GM21528 (cell line): ENCODE measurements at regions not wholly inside any gene's neighbourhood (a gene's known extent, or its start where the extent isn't known, plus 50 kb on each side); places are given as distances from the start of the nearest gene placed in this dataset.

ENCODE experiments used
- ATAC-seq: cut with Tn5 transposase; IDR thresholded peaks from one replicate; pipeline ENCODE4 v1.9.1; 2021; ENCODE audit warnings: mild to moderate bottlenecking, moderate library complexity; ENCODE audit not compliant: unreplicated experiment, low FRiP score

DNA sequence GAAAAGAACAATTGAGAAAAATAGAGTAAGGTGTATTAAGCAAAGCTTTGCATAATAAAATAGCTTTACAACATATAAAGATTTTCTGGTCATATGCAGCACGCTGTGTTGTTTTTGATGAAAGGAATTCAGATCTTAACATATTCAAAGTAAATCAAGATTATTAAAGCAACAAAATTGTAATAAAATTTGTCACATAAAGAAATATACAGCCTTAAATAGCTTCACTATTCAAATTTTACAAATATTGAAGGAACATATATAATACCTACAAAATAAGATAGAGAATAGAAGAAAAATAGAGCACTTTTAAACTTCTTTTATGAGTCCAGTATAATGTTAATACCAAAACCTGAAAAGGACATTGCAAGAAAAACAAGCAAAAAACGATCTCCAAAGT is 749.1 kb upstream of the POT1 start:
- no peak for ATAC-seq

- no peak for ATAC-seq
Measured at GRCh38 chr7:125675640-125676039, 746.0 kb upstream of the POT1 start.

- ATAC-seq: no peak
Measured at GRCh38 chr7:125675169-125675568, 745.5 kb upstream of the POT1 start.

DNA sequence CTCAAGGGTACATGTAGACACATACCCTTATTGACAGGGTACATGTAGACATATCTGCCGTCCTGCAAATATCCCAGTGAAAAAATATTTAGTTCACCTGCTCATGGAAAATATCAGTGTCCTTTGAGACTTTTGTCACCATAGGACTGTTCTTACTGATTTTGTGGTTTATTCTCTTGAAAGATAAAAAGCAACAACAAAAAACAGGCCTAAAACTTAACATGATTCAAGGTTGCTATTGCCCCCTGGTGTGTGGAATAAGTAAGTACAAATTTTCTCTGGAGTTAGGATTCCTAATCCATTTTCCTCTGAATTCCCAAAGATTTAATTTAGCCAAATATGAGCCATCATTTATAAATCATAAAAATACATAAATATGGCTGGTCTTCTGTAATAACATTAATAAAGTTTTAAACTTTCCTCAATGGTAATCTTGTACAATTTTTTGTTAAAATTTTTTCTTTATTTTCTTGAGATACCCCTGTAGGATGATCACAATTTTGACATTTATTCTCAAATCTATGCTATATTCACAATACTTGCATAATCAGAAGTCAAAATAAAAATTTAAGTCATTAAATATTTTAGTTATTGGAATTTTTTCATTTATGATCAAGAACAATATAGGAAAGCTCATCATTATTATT is 741.4 kb upstream of the POT1 start:
- no peak for ATAC-seq

DNA sequence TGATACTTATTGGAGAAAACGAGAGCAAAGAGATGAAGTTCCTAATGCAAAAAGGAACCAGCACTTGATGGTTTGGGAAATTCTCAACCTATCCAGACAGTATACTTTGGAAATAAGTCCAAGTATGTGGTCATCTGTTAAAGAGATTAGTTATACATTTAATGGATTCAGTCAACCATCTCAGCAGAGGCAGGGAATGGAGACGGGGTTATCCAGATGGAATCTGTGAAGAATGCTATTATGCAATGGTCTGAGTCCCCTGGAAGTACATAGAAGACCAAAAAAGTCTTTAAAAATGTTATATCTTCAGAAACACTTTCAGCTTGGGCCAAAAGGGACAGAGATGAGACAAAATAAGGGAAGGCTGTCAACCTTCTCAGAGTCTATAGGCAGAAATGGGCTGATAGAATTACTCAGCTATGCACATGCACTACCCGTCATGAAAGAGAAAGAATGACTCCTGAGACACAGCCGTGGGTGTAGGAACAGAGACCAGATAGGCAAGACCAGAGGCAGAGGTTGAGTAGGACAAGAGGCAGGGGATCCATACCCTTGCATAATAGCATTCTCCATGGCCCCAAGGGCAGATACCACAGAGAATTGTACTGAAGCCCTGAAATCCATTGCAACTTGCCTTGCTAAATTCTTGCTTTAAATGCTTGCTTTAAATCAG is 738.8 kb upstream of the POT1 start:
- ATAC-seq: no peak

DNA sequence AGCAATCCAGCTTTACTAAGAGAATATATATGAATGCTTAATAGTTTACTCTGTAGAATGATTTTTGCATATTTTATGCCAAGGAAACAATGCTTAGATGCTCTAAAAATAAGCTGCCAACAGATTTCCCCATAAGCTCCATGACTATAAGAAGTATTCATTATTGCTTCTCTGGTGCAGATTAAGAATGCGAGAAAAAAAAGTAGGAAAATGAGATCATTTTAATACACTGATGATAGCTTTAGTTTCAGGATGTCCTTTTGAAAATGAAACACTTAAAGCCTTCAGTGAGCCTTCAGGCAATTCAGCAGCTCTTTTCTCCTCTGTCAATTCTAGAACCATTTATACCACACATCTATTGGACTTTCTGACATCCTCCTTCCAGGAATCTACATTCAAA is 735.0 kb upstream of the POT1 start:
- no peak for ATAC-seq

DNA sequence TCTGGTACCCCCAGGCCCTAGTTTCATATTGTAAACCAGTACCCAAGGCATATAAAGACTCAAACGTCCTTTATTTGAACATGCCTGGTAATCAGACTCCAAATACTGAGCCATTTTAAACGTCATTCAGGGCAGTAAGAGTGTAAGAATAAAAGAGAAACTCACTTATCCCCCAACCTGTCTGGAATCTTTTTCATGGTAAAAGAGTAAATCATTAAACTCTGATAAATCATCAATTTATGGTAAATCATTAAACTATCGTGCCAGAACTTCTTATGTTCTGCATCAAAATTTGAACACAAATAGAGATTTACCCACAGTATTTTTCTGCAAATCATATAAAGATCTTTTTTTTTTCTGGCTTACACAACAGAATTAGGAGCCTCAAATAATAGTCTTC is 734.3 kb upstream of the POT1 start:
- ATAC-seq: no peak

DNA sequence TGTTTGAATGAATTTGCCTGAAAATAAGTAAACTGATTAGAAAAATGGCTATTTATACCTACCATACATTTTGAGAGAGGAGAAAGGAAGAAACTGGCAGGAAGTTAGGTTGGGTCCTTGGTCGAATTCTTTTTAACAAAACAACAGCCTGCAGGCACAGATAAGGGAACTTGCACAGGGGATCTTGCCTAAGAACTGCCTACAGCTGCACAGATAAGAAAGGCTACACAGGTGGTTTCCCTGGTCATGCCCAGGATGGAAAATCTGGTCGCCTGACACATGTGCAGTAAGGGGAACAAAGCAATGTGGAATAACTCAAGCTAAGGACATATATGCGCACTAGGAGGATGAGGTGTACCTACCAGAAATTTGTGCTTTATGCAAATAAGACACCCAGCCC is 732.1 kb upstream of the POT1 start:
- no peak for ATAC-seq

DNA sequence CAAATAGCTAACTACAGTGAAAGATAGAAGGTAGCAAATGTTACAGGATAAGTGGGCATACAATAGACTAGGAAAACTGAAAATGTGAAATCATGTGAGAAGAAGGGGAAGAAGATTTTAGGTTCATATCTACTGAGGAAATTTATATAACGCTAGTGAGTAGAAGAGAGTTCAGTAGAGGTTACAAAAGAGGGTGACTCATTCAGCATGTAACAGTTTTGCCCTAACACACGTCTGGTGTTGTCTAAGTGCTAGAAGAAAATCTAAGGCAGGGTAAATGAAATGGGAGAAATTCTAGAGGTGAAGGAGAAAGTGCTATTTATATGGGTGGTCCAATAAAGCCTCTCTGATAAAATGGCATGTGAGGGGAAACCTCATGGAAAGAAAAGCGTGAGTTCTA is 731.4 kb upstream of the POT1 start:
- no peak for ATAC-seq

DNA sequence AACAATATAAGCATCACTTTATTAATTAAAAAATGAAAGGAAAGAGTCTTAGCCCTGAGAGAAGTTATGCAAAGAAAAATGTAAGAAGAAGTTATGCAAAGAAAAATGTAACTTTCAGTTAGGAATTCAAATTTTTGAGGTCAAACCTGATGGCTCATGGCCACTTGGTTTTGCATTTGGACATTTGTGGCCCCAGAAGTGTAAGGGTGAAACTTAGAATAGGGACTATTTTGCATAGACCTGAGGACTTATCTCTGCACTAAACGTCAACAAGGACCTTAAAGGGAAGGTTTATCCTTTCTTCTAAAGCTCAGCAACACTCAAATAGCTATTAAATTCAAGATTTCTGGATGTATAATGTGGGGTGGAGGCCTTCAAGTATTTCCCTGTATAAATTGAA is 724.5 kb upstream of the POT1 start:
- no peak for ATAC-seq

GRCh38 chr7:125651823-125652528 is 722.4 kb upstream of the POT1 start:
- no peak for ATAC-seq

DNA sequence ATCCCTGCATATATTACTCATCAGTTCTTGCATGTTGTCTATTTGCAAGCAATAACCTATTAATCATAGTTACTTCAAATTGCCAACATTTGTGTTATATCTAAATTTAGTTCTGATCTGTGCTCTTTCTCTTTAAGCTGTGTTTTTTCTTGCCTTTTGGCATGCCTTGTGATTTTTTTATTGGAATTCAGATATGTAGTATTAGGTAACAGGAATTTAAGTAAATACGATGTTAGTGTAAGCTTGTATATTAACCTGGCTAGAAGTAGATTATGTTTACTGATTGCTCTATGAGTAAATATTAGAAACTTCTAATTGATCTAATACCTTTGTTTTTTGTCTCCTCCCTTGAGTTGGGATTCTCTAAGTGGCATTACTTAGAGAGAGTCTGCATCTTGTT is 718.9 kb upstream of the POT1 start:
- ATAC-seq: no peak

DNA sequence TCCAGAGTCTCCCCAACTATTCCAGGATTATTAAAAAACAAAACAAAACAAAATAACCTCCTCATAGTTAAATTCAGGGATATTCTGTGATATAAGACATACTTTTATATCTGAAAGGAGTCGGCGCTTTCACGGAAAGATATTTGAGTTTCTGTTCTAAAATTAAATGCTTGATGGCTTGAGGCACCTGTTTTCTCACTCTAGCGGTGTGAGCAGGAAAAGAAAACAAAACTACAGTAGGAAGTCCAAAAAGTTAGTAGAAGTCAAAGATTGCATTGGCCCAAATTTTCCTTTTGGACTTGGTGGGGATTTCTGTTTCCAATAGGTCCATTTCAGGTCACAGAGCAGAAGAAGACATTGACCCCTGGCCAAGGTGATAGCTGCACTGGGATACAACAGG is 716.1 kb upstream of the POT1 start:
- ATAC-seq: no peak

DNA sequence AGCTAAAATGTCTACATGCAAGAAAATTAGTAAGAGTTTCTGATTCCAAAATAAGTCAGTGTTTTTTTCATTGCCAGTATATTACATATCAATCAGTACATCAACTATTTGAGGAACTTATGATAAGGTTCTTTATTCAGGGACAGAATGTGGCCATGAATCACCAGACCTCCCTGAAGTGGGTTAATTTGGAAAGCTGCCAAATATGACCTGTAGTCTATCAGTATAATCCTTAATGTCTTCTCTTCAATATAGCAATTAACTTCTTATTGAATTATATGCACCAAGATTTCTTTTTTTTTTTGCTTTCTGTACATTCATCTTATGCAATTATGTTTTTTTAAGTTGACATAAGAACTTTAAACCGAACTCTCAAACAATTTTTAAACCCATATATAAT is 714.5 kb upstream of the POT1 start:
- no peak for ATAC-seq

DNA sequence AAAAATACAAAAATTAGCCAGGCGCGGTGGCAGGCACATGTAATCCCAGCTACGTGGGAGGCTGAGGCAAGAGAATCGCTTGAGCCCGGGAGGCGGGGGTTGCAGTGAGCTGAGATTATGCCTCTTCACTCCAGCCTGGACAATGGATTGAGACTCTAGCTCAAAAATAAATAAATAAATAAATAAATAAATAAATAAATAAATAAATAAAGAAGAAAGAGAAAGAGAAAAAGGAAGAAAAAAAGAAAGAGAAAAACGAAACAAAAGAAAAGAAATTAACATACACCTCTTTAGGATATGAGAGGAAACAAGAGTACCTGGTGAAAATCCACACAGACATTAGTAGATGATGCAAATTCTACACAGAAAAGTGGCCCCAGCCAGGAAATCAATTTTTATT is 713.7 kb upstream of the POT1 start:
- no peak for ATAC-seq

DNA sequence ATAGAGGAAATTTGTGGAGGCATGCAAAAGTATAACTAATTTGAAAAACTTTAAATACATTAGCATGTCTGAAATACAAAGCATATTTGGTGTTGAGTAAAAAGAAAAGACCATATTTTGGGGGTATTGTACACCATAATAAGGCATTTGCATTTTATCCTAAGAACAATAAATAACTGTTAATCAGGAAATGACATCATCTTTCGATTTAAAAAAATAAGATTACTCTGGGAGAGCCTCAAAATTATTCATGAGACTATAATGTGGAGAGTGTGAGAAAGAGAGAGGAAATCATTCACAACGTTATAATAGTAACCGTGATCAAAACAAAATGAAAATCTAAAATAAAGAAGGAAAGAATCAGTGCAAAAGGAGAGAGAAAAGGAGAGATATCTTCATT is 712.3 kb upstream of the POT1 start:
- no peak for ATAC-seq

DNA sequence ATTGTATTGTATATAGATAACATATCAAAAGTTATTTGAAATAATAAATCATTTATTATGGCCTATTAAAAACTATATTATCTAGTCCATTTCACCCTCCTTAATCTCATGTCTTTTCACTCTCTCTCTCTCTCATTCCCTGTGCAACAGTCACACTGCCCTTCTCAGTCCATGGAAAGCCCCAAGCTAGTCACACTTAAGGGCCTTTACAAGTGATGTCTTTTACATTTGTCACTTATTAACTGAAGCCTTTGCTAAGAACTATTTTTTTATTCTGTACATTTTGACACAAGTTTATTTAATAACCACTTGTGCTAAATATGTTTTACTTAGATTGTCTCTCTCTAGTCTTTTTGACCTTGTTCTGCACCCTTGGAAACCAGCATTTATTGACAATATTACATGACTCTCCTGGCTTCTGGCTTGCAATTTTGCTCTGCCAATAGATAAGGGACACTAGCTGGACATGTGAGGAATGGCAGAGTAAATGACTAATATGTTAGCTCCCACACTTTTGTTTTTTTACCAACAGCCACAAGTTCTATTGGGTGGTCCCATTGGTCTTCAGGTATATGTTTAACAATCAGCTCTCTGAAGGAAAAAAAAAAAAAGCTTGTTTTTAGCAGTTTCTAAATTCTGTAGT is 706.8 kb upstream of the POT1 start:
- no peak for ATAC-seq

DNA sequence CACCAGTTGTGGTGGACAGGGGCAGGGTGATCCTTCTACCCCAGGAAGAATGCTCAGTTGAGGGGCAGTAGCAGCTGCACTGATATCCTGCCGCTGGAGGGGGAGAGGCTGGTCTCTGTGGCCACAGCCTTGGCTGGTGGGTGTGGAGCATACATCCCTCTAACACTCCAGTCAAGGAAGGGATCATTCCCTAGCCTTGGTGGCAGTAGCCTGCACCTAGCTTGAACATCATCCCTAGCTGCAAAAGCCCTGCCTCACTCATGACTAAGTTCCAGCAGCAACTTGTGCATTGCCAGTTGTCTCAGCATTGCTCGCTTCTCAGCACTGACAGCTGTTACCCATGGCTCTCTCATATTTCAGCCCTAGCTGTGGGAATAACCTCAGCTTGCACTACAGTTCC is 688.9 kb upstream of the POT1 start:
- ATAC-seq: no peak

DNA sequence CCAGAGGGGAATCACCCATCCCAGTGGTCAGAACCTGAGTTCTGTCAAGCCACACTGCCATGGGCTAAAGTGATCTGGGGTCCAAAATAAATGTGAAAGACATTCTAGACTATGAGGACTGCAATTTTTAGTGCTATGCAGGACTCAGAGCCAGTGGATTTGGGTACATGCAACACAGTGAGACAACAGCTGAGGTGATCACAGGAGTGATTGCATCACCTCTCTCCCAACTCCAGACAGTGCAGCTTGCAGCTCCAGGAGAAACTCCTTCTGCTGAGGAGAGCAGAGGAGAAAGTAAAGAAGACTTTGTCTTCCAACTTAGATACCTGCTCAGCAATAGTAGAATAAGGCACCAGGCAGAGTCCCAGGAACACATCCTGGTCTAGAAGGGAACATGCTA is 682.0 kb upstream of the POT1 start:
- ATAC-seq: no peak

DNA sequence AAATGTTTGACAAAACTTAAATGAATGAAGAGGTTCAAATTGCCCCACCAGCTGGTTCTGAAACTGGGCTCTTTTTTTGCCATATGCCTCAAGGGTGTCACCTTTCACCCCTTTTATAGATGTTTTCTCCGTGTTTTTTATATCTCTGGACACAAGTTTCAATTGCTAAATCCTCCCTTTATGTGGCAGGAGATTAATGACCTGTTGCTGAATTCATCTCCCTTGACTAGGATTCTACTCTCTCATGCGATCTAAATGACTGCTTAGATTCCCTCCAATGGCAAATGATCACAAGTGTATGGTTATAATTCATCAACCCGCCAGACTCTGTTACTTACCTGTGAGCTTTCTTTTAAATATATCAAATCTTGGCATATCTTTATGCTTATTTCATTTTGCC is 677.0 kb upstream of the POT1 start:
- no peak for ATAC-seq

GRCh38 chr7:125605241-125605640 is 675.6 kb upstream of the POT1 start:
- ATAC-seq: no peak

DNA sequence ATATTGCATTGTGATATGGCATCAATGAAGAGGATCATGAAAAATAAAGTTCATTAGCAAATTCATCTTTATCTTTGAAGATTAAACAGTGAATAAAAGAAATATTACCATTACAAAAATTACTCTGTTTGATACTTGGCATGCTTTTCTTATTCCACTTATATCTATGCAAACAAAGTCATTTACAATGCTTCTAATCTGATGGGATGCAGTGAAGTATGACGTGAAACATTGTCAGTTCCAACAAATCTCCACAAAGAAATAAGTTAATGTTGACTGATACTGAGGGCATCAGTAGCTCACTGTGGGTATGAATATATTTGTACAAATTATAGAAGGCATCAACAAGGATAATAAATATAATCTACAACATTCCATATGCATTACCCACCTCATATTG is 672.8 kb upstream of the POT1 start:
- ATAC-seq: no peak
